ENCODE measurements at regions not wholly inside any gene's neighbourhood (a gene's known extent, or its start where the extent isn't known, plus 50 kb on each side); places are given as distances from the start of the nearest gene placed in this dataset.
"Not testable (repeated sequence)": the region's sequence is repeated elsewhere in the genome, so short reads cannot be mapped to it uniquely, and the experiment has no call there.

DNA sequence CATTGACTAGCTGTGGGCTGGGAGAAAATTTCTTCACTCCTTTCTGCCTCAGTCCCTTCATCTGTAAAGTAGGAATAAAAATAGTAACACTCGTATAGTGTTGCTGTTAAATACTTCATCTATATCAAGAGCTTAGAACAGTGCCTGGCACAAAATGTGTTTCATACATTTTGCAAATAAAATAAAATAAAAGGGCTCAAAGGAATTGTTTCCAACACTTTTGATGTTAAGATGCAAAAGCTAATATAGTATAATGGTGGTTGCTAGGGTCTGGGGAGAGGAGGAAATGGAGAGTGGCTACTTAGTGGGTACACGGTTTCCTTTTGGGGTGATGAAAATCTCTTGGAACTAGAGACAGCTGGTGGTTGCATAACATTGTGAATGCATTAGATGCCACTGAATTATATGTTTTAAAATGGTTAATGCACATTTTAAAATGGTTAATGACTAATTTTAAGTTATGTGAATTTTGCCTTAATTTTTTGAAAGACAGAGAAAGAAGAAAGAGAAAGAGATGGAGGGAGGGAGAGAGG, 542.1 kb upstream of the ID2 start:
- H3K4me1 Mint-ChIP-seq = peaks cover 0 to 11% (median under 1%) of the 10 kb centered on the region in 4 donors
- ATAC-seq = no peak
- POLR2A ChIA-PET = no interaction called here
- H3K27me3 Mint-ChIP-seq = peaks cover 0 to 2% (median 0%) of the 10 kb centered on the region in 5 donors
- no peaks in the 10 kb centered on the region for H3K9me3 Mint-ChIP-seq
- no peak for DNase-seq
- no peaks in the 10 kb centered on the region for H3K36me3 Mint-ChIP-seq
- H3K4me3 Mint-ChIP-seq = no peak overlapping the region
- H3K27ac Mint-ChIP-seq = no peak overlapping the region

- no peaks in the 10 kb centered on the region for H3K9me3 Mint-ChIP-seq
Observed at GRCh38 chr2:8141079-8141707, 540.7 kb upstream of the ID2 start.

GRCh38 chr2:8141780-8142179, 540.1 kb upstream of the ID2 start:
- no peak overlapping the region for H3K4me3 Mint-ChIP-seq
- no peak for ATAC-seq
- H3K9me3 Mint-ChIP-seq = no peaks in the 10 kb centered on the region
- H3K36me3 Mint-ChIP-seq = no peaks in the 10 kb centered on the region
- POLR2A ChIA-PET = no interaction called here
- peaks cover 0 to 2% (median under 1%) of the 10 kb centered on the region in 4 donors for H3K4me1 Mint-ChIP-seq
- H3K27me3 Mint-ChIP-seq = peaks cover 0 to 2% (median 0%) of the 10 kb centered on the region in 5 donors
- H3K27ac Mint-ChIP-seq = no peak overlapping the region
- no peak for DNase-seq

More at GRCh38 chr2:8141079-8141707, 540.7 kb upstream of the ID2 start:
- no peak for ATAC-seq
- no peak for DNase-seq
- Mint-ChIP-seq H3K27me3 (peaks cover 0 to 2% (median 0%) of the 10 kb centered on the region in 5 donors), H3K4me3 (no peak overlapping the region), H3K36me3 (no peaks in the 10 kb centered on the region), H3K4me1 (peaks cover 0 to 2% (median under 1%) of the 10 kb centered on the region in 4 donors), H3K27ac (no peak overlapping the region)
- POLR2A ChIA-PET = no interaction called here

GRCh38 chr2:8142461-8142860, 539.4 kb upstream of the ID2 start:
- Mint-ChIP-seq H3K36me3 (no peaks in the 10 kb centered on the region), H3K4me1 (peaks cover 0 to 2% (median under 1%) of the 10 kb centered on the region in 4 donors), H3K4me3 (no peak overlapping the region), H3K27me3 (peaks cover 0 to 2% (median 0%) of the 10 kb centered on the region in 5 donors), H3K27ac (no peak overlapping the region), H3K9me3 (no peaks in the 10 kb centered on the region)
- no peak for ATAC-seq
- DNase-seq = no peak
- POLR2A ChIA-PET = no interaction called here

GRCh38 chr2:8144131-8144631, 537.7 kb upstream of the ID2 start:
- no peak overlapping the region for H3K4me3 Mint-ChIP-seq
- POLR2A ChIA-PET = no interaction called here
- H3K36me3 Mint-ChIP-seq = no peaks in the 10 kb centered on the region
- no peak overlapping the region for H3K27ac Mint-ChIP-seq
- H3K27me3 Mint-ChIP-seq = peaks cover 0 to 2% (median 0%) of the 10 kb centered on the region in 5 donors
- H3K9me3 Mint-ChIP-seq = no peaks in the 10 kb centered on the region
- peaks cover 0 to 2% (median under 1%) of the 10 kb centered on the region in 4 donors for H3K4me1 Mint-ChIP-seq
- DNase-seq = no peak
- no peak for ATAC-seq

DNA sequence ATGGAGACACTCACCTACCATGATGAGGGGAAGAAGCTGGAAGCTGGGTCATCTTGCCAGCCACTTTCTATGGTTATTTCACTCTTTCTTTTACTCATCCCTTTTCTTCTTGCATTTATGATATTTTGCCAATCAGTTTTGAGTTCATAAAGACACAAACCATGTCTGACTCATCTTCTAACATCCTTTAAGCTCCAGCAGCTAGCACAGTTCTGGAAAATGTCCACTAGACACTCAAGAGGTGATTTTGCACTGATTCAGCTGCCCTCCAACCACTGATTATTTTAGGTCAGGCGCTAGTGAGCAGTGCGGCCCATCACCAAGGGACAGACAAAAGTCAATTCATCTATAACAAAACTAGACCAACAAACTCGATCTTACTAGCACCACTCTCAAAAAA, 537.1 kb upstream of the ID2 start:
- no peaks in the 10 kb centered on the region for H3K36me3 Mint-ChIP-seq
- no peak overlapping the region for H3K4me3 Mint-ChIP-seq
- POLR2A ChIA-PET = no interaction called here
- no peak for DNase-seq
- H3K27ac Mint-ChIP-seq = no peak overlapping the region
- no peak for ATAC-seq
- no peaks in the 10 kb centered on the region for H3K9me3 Mint-ChIP-seq
- peaks cover 0 to 2% (median 0%) of the 10 kb centered on the region in 5 donors for H3K27me3 Mint-ChIP-seq
- H3K4me1 Mint-ChIP-seq = peaks cover 0 to 2% (median 0%) of the 10 kb centered on the region in 4 donors

GRCh38 chr2:8145375-8145774, 536.5 kb upstream of the ID2 start:
- H3K9me3 Mint-ChIP-seq, H3K4me1 Mint-ChIP-seq, H3K27me3 Mint-ChIP-seq, POLR2A ChIA-PET, H3K27ac Mint-ChIP-seq, DNase-seq, H3K4me3 Mint-ChIP-seq, H3K36me3 Mint-ChIP-seq, ATAC-seq: not testable (repeated sequence)

DNA sequence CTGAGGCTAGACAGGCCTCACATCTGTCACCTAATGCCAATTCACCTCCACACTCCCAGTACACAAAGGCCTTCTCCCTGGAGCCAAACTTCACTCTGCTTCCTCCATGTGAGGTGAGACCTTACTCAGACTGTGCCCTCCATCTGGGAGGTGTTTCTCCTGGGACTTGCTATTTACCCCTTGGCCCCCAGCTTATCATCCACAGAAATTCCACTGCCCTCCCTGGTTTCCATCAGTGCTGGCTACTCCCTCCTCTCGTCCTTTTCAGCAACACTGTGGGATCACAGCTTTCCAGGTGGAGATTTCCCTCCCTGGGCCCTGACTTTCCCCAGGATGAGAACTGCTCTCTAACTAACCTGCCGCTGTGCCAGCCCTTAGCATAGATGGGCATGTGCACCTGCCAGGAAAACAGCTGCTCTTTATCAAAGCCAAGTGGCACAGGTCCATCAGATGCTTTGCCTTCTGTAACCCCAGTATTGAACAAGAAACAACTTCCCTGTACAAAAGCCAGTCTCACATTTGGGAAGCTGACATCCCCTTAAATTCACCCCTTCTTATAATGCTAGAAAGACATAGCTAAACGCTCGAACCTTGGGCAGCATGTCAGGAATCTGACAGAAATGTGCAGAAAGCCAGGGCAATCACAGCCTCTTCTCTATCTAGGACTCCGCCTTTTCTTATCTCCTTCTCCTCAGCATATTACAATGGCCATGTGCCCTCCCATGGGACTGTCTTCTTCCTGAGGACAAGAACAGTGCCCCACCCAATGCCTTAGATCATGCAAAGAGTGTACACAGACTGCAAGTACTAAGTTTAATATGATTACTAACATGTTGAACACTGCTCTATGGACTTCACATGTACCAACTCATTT, 535.5 kb upstream of the ID2 start:
- POLR2A ChIA-PET = no interaction called here
- no peak for DNase-seq
- Mint-ChIP-seq H3K4me1 (peaks cover 0 to 2% (median 0%) of the 10 kb centered on the region in 4 donors), H3K4me3 (no peak overlapping the region), H3K27ac (no peak overlapping the region), H3K36me3 (no peaks in the 10 kb centered on the region), H3K9me3 (no peaks in the 10 kb centered on the region), H3K27me3 (peaks cover 0 to 2% (median 0%) of the 10 kb centered on the region in 5 donors)
- ATAC-seq = no peak

DNA sequence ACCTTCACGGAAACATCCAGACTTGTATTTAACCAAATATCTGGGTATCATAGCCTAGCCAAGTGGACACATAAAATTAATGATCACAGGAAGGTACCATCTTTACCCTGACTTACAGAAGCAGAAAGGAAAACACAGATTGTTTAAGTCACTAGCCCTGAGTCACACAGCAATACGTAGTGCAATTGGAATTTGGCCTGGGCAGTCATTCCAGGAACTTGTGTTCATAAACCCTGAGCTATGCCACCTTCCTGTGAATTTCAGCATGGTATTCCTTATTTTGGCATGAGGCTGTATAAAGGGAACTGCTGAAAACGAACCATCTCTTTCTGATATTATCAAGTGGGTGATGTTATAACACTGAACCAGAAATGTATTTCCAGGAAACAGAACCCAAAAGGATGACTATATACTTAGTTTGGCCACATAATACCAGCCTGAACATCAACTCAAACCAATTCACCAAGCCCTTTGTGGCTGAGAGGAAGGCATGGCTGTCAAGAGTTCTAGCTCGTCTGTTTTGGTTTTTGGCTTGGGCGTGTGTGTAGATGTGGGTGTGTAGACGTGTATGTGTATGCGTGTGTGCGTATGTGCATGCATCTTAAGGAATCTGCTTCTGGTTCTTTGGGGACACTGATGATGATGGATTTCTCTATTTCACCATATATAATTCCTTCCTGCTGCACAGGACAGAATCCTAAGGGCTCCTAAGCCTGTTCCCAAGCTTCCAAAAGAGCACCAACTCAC, 533.4 kb upstream of the ID2 start:
- POLR2A ChIA-PET = no interaction called here
- H3K4me3 Mint-ChIP-seq = no peak overlapping the region
- DNase-seq (no peak), ATAC-seq (no peak)
- H3K36me3 Mint-ChIP-seq = no peaks in the 10 kb centered on the region
- H3K9me3 Mint-ChIP-seq = no peaks in the 10 kb centered on the region
- no peaks in the 10 kb centered on the region for H3K27me3 Mint-ChIP-seq
- H3K27ac Mint-ChIP-seq = no peak overlapping the region
- H3K4me1 Mint-ChIP-seq = peaks cover 8 to 16% (median 12%) of the 10 kb centered on the region in 4 donors

DNA sequence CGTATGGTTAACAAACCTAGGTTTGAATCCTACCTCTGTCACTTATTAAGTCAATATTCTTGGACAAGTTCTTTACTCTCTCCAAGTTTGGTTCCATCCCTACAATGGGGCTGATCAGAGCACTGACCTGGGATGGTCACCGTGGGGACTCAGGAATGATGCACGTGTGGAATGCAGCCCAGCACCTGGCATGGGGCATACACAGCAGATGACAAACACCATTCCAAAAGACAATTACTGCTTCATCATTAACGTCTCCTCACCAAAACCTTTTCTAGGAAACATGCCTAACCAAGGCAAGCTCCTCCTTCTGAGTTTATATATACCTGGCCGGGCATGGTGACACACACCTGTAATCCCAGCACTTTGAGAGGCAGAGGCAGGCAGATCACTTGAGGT, 532.9 kb upstream of the ID2 start:
- Mint-ChIP-seq H3K9me3 (no peaks in the 10 kb centered on the region), H3K4me1 (peaks cover 8 to 17% (median 13%) of the 10 kb centered on the region in 4 donors), H3K36me3 (no peaks in the 10 kb centered on the region), H3K27me3 (no peaks in the 10 kb centered on the region), H3K27ac (no peak overlapping the region), H3K4me3 (no peak overlapping the region)
- POLR2A ChIA-PET = no interaction called here
- no peak for ATAC-seq
- DNase-seq = no peak

DNA sequence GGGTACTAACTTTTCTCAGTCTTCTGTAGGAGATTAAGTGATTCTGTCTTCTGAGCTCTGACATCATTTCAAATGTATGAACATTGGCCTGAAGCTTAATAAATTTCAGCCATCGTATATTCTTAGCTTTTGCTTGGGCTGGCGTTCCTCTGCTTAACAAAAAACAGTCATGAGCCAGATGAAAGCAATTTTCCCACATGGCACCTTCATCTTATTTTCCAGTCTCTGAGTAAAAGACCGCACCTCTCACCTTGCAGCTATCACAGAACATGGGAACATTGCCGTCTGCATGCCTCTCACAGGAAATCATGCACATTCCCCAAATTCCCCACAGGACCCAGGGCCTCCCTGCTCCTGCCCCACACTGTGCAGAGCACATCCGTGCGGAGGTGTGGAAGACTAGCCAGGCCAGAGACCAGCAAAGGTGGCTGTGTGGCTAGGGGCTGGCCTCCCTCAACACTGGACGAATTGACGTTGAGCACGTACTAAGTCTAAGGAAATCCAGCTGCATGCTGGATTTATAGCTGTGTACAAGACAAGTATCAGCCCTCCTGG, 531.8 kb upstream of the ID2 start:
- Mint-ChIP-seq H3K4me3 (no peak overlapping the region), H3K9me3 (no peaks in the 10 kb centered on the region), H3K4me1 (peaks cover 8 to 17% (median 13%) of the 10 kb centered on the region in 4 donors), H3K27me3 (no peaks in the 10 kb centered on the region), H3K27ac (peak overlapping the region in 1 of 10 donors; percentile 46), H3K36me3 (no peaks in the 10 kb centered on the region)
- ATAC-seq = no peak
- DNase-seq = no peak
- POLR2A ChIA-PET = no interaction called here

DNA sequence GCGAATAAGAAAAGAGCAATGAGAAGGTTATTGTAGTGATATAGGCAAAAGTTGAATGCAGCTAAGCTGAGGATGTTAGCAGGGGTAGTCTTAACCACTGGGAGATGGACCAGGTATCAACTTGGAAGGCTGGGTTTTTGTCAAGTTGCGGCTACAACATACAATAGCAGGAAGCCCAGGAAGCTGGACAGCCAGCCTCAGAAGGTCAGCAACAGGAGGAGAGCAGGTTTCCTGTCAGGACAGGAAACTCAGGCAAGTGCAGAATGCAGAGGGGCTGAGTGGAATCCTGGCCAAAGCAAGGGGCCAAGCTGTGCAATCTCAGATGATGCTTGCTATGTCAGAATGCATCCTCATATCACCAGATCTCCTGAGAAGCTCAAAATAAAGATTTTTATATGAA, 530.0 kb upstream of the ID2 start:
- no peak for ATAC-seq
- Mint-ChIP-seq H3K4me3 (no peak overlapping the region), H3K9me3 (no peaks in the 10 kb centered on the region), H3K36me3 (no peaks in the 10 kb centered on the region), H3K27ac (peak overlapping the region in 1 of 10 donors; percentile 81), H3K4me1 (peaks cover 8 to 19% (median 13%) of the 10 kb centered on the region in 4 donors), H3K27me3 (no peaks in the 10 kb centered on the region)
- DNase-seq = no peak
- POLR2A ChIA-PET = no interaction called here
